ENCODE measurements at regions not wholly inside any gene's neighbourhood (a gene's known extent, or its start where the extent isn't known, plus 50 kb on each side); places are given as distances from the start of the nearest gene placed in this dataset.

- Mint-ChIP-seq H3K9me3 (peaks cover 0 to 11% (median 4%) of the 10 kb centered on the region in 8 donors), H3K4me1 (no peaks in the 10 kb centered on the region), H3K27me3 (no peaks in the 10 kb centered on the region), H3K4me3 (no peak overlapping the region), H3K27ac (no peak overlapping the region), H3K36me3 (no peaks in the 10 kb centered on the region)
- Histone ChIP-seq H3K4me3 (ENCODE audit: low read length in 2 of 2) (no peak overlapping the region), H3K36me3 (ENCODE audit: insufficient read depth, low read length) (no peaks in the 10 kb centered on the region), H3K27ac (ENCODE audit: low read depth, low read length) (no peak overlapping the region), H3K4me1 (ENCODE audit: insufficient read depth, low read length) (no peaks in the 10 kb centered on the region), H3K9me3 (ENCODE audit: control insufficient read depth in 1 of 2, low read length in 2 of 2) (no peaks in the 10 kb centered on the region), H3K27me3 (ENCODE audit: insufficient read depth, low read length) (no peaks in the 10 kb centered on the region)
- DNase-seq: no peak
- ChIA-PET POLR2A (ENCODE audit: partially characterized antibody) (no interaction called here), CTCF (ENCODE audit: partially characterized antibody) (no interaction called here)
- intact Hi-C loops (cut with micrococcal nuclease): no loop called here
Observed at GRCh38 chr13:85278851-85279250, 520.4 kb downstream of the SLITRK6 start.

- Histone ChIP-seq H3K4me1 (ENCODE audit: insufficient read depth, low read length) (no peaks in the 10 kb centered on the region), H3K36me3 (ENCODE audit: insufficient read depth, low read length) (no peaks in the 10 kb centered on the region), H3K4me3 (ENCODE audit: low read length in 2 of 2) (no peak overlapping the region), H3K27ac (ENCODE audit: low read depth, low read length) (no peak overlapping the region), H3K27me3 (ENCODE audit: insufficient read depth, low read length) (no peaks in the 10 kb centered on the region), H3K9me3 (ENCODE audit: control insufficient read depth in 1 of 2, low read length in 2 of 2) (no peaks in the 10 kb centered on the region)
- H3K9me3 Mint-ChIP-seq: peaks cover 0 to 11% (median 3%) of the 10 kb centered on the region in 8 donors
- DNase-seq: no peak
- no peaks in the 10 kb centered on the region for H3K4me1 Mint-ChIP-seq
- ChIA-PET CTCF (ENCODE audit: partially characterized antibody) (no interaction called here), POLR2A (ENCODE audit: partially characterized antibody) (no interaction called here)
- H3K27ac Mint-ChIP-seq: no peak overlapping the region
- H3K4me3 Mint-ChIP-seq: no peak overlapping the region
- no peaks in the 10 kb centered on the region for H3K36me3 Mint-ChIP-seq
- intact Hi-C loops (cut with micrococcal nuclease): no loop called here
- no peaks in the 10 kb centered on the region for H3K27me3 Mint-ChIP-seq
Observed at GRCh38 chr13:85277748-85278147, 521.5 kb downstream of the SLITRK6 start.

GRCh38 chr13:85266771-85267170 is 532.4 kb downstream of the SLITRK6 start:
- intact Hi-C loops (cut with micrococcal nuclease): no loop called here
- Histone ChIP-seq H3K4me1 (ENCODE audit: insufficient read depth, low read length) (no peaks in the 10 kb centered on the region), H3K4me3 (ENCODE audit: low read length in 2 of 2) (no peak overlapping the region), H3K36me3 (ENCODE audit: insufficient read depth, low read length) (no peaks in the 10 kb centered on the region), H3K27me3 (ENCODE audit: insufficient read depth, low read length) (no peaks in the 10 kb centered on the region), H3K9me3 (ENCODE audit: control insufficient read depth in 1 of 2, low read length in 2 of 2) (no peaks in the 10 kb centered on the region), H3K27ac (ENCODE audit: low read depth, low read length) (no peak overlapping the region)
- Mint-ChIP-seq H3K4me3 (no peak overlapping the region), H3K36me3 (no peaks in the 10 kb centered on the region), H3K9me3 (peaks cover 0 to 28% (median 18%) of the 10 kb centered on the region in 8 donors), H3K4me1 (no peaks in the 10 kb centered on the region), H3K27ac (no peak overlapping the region), H3K27me3 (no peaks in the 10 kb centered on the region)
- POLR2A ChIA-PET (ENCODE audit: partially characterized antibody): no interaction called here
- no peak for DNase-seq
- CTCF ChIA-PET (ENCODE audit: partially characterized antibody): no interaction called here

- no peaks in the 10 kb centered on the region for H3K4me1 Mint-ChIP-seq
Observed at GRCh38 chr13:85266331-85266730, 532.9 kb downstream of the SLITRK6 start.

GRCh38 chr13:85265296-85265695 is 533.9 kb downstream of the SLITRK6 start:
- H3K4me3 Mint-ChIP-seq: no peak overlapping the region
- DNase-seq: no peak
- Histone ChIP-seq H3K4me1 (ENCODE audit: insufficient read depth, low read length) (no peaks in the 10 kb centered on the region), H3K36me3 (ENCODE audit: insufficient read depth, low read length) (no peaks in the 10 kb centered on the region), H3K27me3 (ENCODE audit: insufficient read depth, low read length) (no peaks in the 10 kb centered on the region), H3K27ac (ENCODE audit: low read depth, low read length) (no peak overlapping the region), H3K4me3 (ENCODE audit: low read length in 2 of 2) (no peak overlapping the region), H3K9me3 (ENCODE audit: control insufficient read depth in 1 of 2, low read length in 2 of 2) (no peaks in the 10 kb centered on the region)
- CTCF ChIA-PET (ENCODE audit: partially characterized antibody): no interaction called here
- intact Hi-C loops (cut with micrococcal nuclease): no loop called here
- no peaks in the 10 kb centered on the region for H3K4me1 Mint-ChIP-seq
- POLR2A ChIA-PET (ENCODE audit: partially characterized antibody): no interaction called here
- H3K36me3 Mint-ChIP-seq: no peaks in the 10 kb centered on the region
- H3K27ac Mint-ChIP-seq: no peak overlapping the region
- H3K27me3 Mint-ChIP-seq: no peaks in the 10 kb centered on the region
- peaks cover 0 to 21% (median 16%) of the 10 kb centered on the region in 8 donors for H3K9me3 Mint-ChIP-seq

More at GRCh38 chr13:85266331-85266730, 532.9 kb downstream of the SLITRK6 start:
- Histone ChIP-seq H3K4me3 (ENCODE audit: low read length in 2 of 2) (no peak overlapping the region), H3K9me3 (ENCODE audit: control insufficient read depth in 1 of 2, low read length in 2 of 2) (no peaks in the 10 kb centered on the region), H3K4me1 (ENCODE audit: insufficient read depth, low read length) (no peaks in the 10 kb centered on the region), H3K27ac (ENCODE audit: low read depth, low read length) (no peak overlapping the region), H3K27me3 (ENCODE audit: insufficient read depth, low read length) (no peaks in the 10 kb centered on the region), H3K36me3 (ENCODE audit: insufficient read depth, low read length) (no peaks in the 10 kb centered on the region)
- ChIA-PET CTCF (ENCODE audit: partially characterized antibody) (no interaction called here), POLR2A (ENCODE audit: partially characterized antibody) (no interaction called here)
- Mint-ChIP-seq H3K36me3 (no peaks in the 10 kb centered on the region), H3K27ac (no peak overlapping the region), H3K9me3 (peaks cover 0 to 25% (median 17%) of the 10 kb centered on the region in 8 donors), H3K4me3 (no peak overlapping the region), H3K27me3 (no peaks in the 10 kb centered on the region)
- no peak for DNase-seq
- intact Hi-C loops (cut with micrococcal nuclease): no loop called here

GRCh38 chr13:85262499-85262898 is 536.7 kb downstream of the SLITRK6 start:
- H3K4me1 Mint-ChIP-seq: no peaks in the 10 kb centered on the region
- no peaks in the 10 kb centered on the region for H3K36me3 Mint-ChIP-seq
- Histone ChIP-seq H3K9me3 (ENCODE audit: control insufficient read depth in 1 of 2, low read length in 2 of 2) (no peaks in the 10 kb centered on the region), H3K27ac (ENCODE audit: low read depth, low read length) (no peak overlapping the region), H3K36me3 (ENCODE audit: insufficient read depth, low read length) (no peaks in the 10 kb centered on the region), H3K4me1 (ENCODE audit: insufficient read depth, low read length) (no peaks in the 10 kb centered on the region), H3K4me3 (ENCODE audit: low read length in 2 of 2) (no peak overlapping the region), H3K27me3 (ENCODE audit: insufficient read depth, low read length) (no peaks in the 10 kb centered on the region)
- peaks cover 0 to 15% (median 10%) of the 10 kb centered on the region in 8 donors for H3K9me3 Mint-ChIP-seq
- no peaks in the 10 kb centered on the region for H3K27me3 Mint-ChIP-seq
- intact Hi-C loops (cut with micrococcal nuclease): no loop called here
- ChIA-PET POLR2A (ENCODE audit: partially characterized antibody) (no interaction called here), CTCF (ENCODE audit: partially characterized antibody) (no interaction called here)
- no peak overlapping the region for H3K4me3 Mint-ChIP-seq
- H3K27ac Mint-ChIP-seq: no peak overlapping the region
- no peak for DNase-seq

GRCh38 chr13:85261757-85262346 is 537.4 kb downstream of the SLITRK6 start:
- no peaks in the 10 kb centered on the region for H3K36me3 Mint-ChIP-seq
- no peaks in the 10 kb centered on the region for H3K9me3 ChIP-seq (ENCODE audit: control insufficient read depth in 1 of 2, low read length in 2 of 2)
- ChIA-PET POLR2A (ENCODE audit: partially characterized antibody) (no interaction called here), CTCF (ENCODE audit: partially characterized antibody) (no interaction called here)
- no peak overlapping the region for H3K27ac ChIP-seq (ENCODE audit: low read depth, low read length)
- H3K36me3 ChIP-seq (ENCODE audit: insufficient read depth, low read length): no peaks in the 10 kb centered on the region
- no peaks in the 10 kb centered on the region for H3K4me1 ChIP-seq (ENCODE audit: insufficient read depth, low read length)
- H3K9me3 Mint-ChIP-seq: peaks cover 0 to 10% (median 5%) of the 10 kb centered on the region in 8 donors
- H3K27me3 ChIP-seq (ENCODE audit: insufficient read depth, low read length): no peaks in the 10 kb centered on the region
- no peak overlapping the region for H3K4me3 Mint-ChIP-seq
- no peaks in the 10 kb centered on the region for H3K27me3 Mint-ChIP-seq
- no peak overlapping the region for H3K4me3 ChIP-seq (ENCODE audit: low read length in 2 of 2)
- H3K4me1 Mint-ChIP-seq: no peaks in the 10 kb centered on the region
- intact Hi-C loops (cut with micrococcal nuclease): no loop called here
- H3K27ac Mint-ChIP-seq: no peak overlapping the region
- no peak for DNase-seq

GRCh38 chr13:85260896-85261295 is 538.3 kb downstream of the SLITRK6 start:
- Mint-ChIP-seq H3K36me3 (no peaks in the 10 kb centered on the region), H3K27ac (no peak overlapping the region), H3K9me3 (peaks cover 0 to 8% (median 6%) of the 10 kb centered on the region in 8 donors), H3K4me1 (no peaks in the 10 kb centered on the region), H3K27me3 (no peaks in the 10 kb centered on the region), H3K4me3 (no peak overlapping the region)
- Histone ChIP-seq H3K27ac (ENCODE audit: low read depth, low read length) (no peak overlapping the region), H3K9me3 (ENCODE audit: control insufficient read depth in 1 of 2, low read length in 2 of 2) (no peaks in the 10 kb centered on the region), H3K27me3 (ENCODE audit: insufficient read depth, low read length) (no peaks in the 10 kb centered on the region), H3K36me3 (ENCODE audit: insufficient read depth, low read length) (no peaks in the 10 kb centered on the region), H3K4me3 (ENCODE audit: low read length in 2 of 2) (no peak overlapping the region), H3K4me1 (ENCODE audit: insufficient read depth, low read length) (no peaks in the 10 kb centered on the region)
- CTCF ChIA-PET (ENCODE audit: partially characterized antibody): no interaction called here
- intact Hi-C loops (cut with micrococcal nuclease): no loop called here
- POLR2A ChIA-PET (ENCODE audit: partially characterized antibody): no interaction called here
- DNase-seq: no peak
